HepG2 (cell line): ENCODE measurements at regions not wholly inside any gene's neighbourhood (a gene's known extent, or its start where the extent isn't known, plus 50 kb on each side); places are given as distances from the start of the nearest gene placed in this dataset.

ENCODE experiments used
- ASH2L ChIP-seq: fragments of 300-600, 200-600 bp; sonication (generic); IDR thresholded peaks from 2 replicates; pipeline ENCODE4 v1.7.0; 2017; ENCODE audit warnings: low read depth, mild to moderate bottlenecking, moderate library complexity, mixed read lengths, low read length; ENCODE audit not compliant: insufficient read length
- JUND ChIP-seq: sonication (generic); formaldehyde crosslinking; IDR thresholded peaks from 2 replicates; pipeline ENCODE4 v1.8.0; 2022; ENCODE audit warnings: mild to moderate bottlenecking, missing genetic modification reagents
- PAX8 ChIP-seq: sonication (generic); formaldehyde crosslinking; IDR thresholded peaks from 2 replicates; pipeline ENCODE4 v1.8.0; 2022; ENCODE audit warnings: mild to moderate bottlenecking, missing genetic modification reagents, borderline replicate concordance
- TF ChIP-seq, protein P1 (sequence below), 2 experiments: sonication (generic) in 1 of 2; formaldehyde crosslinking in 1 of 2; IDR thresholded peaks; 2 replicates each; pipeline versions ENCODE4 v1.4.0 to v1.6.1; 2018 to 2020; ENCODE audit warnings: missing genetic modification reagents in 2 of 2, borderline replicate concordance in 1 of 2, low read depth in 1 of 2, mild to moderate bottlenecking in 1 of 2, missing biosample characterization in 1 of 2

GRCh38 chr11:25863986-25864385 lies 467.9 kb upstream of the ANO3 start:
- TF ChIP-seq ASH2L: no peak
- TF ChIP-seq JUND (CRISPR knock-in tag): no peak
- TF ChIP-seq PAX8 (CRISPR knock-in tag): no peak
- TF ChIP-seq, protein P1, sequence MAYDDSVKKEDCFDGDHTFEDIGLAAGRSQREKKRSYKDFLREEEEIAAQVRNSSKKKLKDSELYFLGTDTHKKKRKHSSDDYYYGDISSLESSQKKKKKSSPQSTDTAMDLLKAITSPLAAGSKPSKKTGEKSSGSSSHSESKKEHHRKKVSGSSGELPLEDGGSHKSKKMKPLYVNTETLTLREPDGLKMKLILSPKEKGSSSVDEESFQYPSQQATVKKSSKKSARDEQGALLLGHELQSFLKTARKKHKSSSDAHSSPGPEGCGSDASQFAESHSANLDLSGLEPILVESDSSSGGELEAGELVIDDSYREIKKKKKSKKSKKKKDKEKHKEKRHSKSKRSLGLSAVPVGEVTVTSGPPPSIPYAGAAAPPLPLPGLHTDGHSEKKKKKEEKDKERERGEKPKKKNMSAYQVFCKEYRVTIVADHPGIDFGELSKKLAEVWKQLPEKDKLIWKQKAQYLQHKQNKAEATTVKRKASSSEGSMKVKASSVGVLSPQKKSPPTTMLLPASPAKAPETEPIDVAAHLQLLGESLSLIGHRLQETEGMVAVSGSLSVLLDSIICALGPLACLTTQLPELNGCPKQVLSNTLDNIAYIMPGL (CRISPR knock-in tag; IDR thresholded peaks at IDR 0.05; ENCODE audit: borderline replicate concordance in 1 of 2, low read depth in 1 of 2): no peak
